ENCODE measurements at regions not wholly inside any gene's neighbourhood (a gene's known extent, or its start where the extent isn't known, plus 50 kb on each side); places are given as distances from the start of the nearest gene placed in this dataset.

DNA sequence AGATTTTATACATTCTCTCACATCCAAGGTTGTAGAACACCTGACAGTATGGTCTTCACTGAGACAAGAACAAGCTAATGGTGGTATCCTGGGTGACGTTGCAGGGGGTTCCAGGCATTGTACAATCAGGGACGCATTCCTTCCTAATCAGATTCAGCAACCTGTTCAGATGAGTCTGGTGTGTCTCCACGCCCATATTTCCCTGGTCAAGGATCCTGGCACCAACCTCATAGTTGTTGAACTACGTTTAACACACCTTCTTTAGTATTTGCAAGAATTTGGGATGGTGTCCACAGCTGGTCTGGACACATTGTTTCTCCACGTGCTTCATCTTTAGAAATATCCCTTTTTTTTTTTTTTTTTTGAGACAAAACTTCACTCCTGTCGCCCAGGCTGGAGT, 161.0 kb upstream of the CDYL start:
- DNase-seq: no peak

DNA sequence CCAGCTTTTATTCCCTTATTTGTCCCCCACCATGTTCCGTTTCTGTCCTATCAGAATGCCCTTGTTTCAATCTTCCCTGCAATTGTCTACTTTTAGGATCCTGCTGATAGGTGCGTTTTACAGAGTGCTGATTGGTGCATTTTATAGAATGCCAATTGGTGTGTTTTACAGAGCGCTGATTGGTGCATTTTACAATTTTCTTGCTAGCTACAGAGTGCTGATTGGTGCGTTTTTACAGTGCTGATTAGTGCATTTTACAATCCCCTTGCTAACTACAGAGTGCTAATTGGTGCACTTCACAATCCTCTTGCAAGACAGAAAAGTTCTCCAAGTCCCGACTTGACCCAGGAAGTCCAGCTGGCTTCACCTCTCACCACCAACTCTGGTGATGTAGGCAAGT, 161.6 kb upstream of the CDYL start:
- DNase-seq: no peak

DNA sequence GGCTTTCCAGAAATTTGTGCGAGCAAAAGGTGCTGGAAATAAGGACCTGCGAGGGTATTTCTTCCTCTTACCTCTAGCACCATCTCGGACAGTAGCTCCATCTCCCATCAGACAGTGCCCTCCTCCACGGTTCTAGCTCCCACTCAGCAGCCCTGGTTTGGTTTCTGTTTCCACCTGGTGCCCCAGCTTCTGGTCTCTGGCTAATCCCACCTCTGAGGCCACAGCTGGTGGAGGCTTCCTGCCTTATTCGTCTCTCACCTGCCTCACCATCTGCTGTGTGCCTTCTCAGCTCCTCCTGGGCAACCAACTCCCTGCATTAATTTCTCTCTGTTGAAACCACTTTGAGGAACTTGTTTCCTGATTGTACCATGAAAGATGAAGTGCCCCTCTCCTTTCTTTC, 162.4 kb upstream of the CDYL start:
- DNase-seq: no peak

DNA sequence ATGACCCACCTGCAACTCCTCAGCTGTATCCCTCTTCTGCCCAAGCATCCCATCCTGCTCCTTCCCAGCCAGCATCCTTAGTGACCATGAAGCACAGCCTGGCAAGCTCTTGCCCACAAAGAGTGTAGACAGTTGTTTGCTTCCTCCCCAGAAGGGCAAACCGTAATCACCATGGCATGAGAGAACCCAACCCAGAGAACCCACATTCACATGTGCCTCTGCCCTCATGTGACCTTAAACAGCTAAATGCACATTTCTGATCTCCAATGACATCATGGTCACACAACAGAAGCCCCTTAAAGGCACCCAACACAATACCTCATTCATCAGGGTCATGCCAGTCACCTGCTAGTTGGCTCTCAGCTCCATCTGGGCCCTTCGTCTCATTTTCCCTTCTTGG, 162.8 kb upstream of the CDYL start:
- no peak for DNase-seq

DNA sequence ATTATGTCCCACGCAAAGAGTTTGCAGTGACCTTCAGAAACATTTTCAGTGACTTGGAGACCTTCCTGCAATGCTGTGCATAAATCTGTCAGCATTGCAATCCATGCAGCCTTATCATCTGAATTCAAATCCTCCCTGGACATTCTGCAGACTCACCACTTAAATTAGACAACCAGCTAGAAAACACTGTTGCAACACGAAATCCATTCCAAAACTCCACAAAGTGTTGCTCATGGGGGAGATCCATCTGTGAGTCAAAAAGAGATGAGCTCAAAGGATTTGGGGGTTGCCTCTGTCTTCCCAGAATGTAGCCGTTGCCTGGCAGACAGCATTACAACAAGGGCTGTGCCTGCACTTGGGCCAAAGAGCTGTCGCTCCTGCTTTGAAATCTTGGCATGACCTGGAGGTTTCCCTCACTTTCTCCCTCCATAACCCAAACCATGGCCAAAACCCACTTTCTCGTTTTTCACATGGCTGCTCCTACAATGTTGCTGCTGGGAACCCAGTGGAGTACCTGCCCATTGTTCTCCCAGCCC, 163.5 kb upstream of the CDYL start:
- DNase-seq: no peak

DNA sequence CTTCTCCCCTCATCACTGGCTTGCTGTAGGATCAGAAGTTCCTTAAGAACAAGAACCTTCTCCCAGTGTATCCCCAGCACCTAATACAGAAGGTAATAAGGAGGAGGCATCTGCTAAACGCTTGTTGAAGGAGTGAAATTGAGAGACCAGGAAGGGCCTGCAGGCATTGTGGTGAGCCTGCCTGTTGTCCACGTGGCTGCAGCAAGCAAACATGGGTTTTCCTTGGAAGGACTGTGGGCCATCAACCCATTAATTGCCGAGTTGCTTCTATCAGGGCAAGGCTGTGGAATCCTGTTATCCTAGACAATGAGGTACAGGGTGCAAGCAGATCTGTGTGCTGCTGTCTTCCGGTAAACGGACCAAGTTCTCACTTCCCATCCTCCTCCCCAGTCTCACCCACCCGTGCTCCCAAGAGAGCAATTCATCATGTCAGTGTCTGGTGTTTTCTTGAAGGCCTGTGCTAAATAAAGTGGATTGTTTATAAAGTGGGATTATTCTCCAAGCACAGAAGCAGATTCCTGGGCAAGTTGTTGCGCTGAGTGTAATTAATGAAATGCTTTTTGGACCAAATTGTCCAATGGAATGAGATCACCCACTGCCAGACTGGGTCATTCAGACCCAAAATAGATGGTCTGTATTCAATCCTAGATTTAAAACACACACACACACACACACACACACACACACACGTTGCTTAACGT, 164.6 kb upstream of the CDYL start:
- DNase-seq: no peak

DNA sequence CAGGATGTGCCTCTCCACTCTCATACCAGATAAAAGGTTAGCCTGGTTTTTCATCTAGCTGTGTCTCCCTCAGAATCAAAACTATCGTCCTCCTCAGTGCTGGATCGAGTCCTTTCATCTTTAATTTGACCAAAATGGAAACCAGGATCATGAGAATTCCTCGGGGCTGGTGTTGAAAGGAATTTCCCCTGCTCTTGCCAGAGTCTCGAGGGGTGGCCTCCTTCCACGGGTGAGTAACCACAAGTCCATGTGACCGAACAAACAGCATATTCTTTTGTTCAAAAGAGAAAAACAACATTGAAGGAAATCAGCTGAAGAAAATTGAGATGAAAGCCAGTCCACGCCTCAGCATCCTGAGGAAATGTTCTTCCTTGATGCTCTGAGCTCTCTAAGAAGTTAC, 165.9 kb upstream of the CDYL start:
- no peak for DNase-seq

DNA sequence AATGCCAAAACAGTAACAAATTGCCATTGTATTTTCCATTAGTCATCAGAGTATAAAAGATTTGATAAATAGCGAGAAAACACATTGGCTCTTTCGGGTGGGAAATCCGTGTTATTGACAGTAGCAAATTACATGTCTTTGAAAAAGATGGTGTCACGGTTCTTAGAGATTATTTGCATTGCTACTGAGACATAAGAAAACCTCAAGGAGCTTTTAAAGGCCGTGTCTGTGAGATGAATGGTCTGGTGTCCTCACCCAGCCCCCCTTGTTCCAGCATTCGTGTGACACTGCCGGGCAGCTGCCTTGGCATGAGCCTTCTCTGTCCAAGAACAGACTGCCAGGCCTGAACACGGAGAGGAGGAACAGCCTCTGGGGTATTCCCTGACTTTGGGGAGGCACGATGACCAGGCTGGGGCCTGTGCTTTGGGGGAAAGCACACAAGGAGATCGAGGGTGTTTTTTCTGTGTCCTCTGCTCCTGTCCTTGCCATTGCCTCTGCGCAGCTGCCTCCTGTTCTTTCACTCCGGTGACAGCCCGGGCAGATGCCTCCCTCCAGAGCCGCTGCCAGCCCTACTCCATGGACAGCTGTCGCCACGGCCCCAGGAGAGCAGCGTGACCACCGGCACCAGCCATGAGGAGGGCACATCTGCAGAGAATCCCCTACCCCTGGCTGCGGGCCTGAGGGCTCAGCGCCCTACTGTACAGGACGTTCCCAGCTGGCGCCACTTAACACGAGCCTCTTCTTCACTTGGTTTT, 167.7 kb upstream of the CDYL start:
- no peak for DNase-seq

DNA sequence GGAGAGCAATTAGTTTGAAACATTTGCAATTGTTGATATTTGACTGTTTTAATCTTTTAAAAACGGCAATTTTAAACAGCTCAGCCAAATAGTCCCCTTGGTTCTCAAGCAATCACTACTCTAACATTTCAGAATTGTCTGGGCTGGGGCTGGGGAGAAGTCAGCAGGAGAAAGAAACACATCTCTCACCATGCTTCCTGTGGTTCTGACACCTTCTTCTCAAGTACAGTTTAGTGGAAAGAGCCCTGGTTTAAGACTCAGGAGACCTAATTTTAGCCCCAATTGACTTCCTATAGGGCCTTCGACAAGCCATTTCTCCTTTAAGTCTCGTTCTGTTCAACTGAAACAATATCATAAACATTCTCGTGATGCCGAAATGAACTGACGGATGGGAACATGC, 168.4 kb upstream of the CDYL start:
- DNase-seq: no peak

DNA sequence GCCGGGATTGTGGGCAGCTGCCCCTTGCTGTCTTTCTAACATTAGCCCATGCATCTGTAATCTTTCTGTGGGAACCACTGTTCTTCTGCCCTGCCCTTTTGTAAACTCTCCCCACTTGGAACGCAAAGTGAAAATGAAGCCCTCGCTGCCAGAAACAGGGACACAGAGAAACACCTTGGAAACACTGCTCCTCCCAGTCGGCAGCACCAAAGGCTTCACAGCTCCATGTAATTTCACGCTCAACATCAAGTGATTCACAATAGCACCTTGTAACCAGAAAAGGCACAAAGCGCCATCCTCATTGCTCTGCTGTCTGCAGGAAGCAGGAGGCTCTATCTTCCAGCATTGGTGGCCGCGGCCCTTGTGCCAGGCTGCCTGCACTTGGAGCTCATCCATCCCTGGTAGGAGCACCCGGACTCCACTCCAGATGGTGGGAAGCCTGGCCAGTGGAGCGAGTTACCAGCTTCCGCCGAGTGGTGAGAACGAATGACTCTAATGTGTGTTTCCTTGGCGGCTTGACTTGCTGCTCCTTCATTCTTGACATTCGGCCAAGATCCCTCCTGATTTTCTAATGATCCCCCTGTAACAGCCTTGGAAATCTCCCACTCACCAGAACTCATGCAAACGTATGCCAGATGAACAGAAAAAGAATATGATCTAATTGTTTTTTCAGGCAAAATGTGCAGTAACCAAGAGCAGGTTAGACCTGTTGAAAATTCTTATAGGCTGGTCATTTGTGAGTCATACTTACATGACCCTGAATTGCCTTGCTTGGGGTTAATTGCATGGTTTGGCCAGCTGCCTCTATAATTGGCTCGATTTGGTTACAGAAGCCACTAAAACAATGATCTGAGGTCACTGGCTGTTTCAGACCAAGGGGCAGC, 169.1 kb upstream of the CDYL start:
- DNase-seq: no peak

DNA sequence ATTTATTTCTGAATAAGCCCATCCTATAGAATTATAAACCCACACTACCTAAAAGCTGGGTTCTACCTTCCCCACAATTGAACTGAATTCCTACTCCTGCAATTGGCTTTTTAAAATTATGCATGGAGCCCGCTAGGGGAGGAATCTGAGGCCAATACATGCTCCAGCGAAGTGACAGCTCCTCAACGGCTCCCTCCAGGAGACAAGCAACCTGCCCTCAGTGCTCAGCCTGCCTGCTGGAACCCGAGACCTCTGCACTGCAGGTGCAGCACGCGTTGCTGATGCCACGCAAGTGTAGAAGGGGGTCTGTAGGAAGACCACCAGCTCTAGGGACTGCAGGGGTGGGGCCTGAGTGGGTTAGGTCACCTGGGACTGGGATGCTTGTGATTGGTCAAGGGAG, 170.2 kb upstream of the CDYL start:
- DNase-seq: no peak

DNA sequence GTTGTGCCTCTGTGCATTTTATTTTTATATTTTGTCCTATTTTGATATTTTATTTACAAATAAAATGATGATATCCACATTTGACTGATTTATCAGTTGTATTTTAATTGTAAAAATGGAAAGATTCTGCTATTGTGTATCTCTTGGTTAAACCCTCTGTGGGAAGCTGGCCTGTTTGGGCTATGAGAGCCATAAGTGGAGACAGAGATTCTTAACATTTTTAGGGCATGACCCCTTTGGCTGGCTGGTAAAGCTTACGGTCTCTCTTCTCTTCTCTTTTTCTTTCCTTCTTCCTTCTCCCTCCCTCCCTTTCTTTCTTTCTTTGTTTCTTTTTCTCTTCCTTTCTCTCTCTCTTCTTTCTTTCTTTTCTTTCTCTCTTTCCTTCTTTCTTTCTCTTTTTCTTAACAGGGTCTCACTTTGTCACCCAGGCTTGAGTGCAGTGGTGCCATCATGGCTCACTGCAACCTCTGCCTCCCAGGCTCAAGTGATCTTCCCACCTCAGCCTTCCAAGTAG, 172.3 kb upstream of the CDYL start:
- no peak for DNase-seq

DNA sequence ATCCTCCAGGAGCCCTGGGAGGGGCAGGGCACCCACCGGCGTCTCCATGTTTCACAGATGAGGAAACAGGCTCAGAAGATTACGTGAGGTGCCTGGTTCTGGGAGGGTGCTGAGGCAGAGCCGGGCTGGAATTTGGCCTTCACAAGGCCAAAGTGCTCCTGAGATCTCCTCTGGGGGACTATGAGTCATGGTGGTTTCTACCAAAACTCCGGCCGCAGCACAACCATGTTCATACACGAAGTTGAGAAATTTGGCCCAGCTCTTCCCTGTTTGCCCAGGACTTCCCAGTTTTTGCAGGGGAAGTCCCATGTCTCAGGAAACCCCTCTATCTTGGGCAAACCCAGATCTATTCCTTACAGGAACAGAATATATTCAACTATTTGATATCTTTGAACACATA, 172.9 kb upstream of the CDYL start:
- DNase-seq: no peak

DNA sequence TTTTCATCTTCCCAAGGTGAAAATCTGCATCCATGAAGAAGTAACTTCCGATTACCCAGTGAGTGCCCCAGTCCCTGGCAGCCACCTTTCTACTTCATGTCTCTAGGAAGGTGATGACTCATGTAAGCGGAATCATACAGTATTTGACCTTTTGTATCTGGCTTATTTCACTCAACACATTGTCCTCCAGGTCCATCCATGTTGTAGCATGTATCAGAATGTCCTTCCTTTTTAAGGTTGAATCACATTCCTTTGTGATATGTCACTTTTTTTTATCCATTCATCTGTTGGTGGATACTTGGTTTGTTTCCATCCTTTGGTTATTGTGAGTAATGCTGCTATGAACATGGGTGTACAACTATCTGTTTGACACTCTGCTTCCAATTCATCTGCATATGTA, 176.3 kb upstream of the CDYL start:
- no peak for DNase-seq

DNA sequence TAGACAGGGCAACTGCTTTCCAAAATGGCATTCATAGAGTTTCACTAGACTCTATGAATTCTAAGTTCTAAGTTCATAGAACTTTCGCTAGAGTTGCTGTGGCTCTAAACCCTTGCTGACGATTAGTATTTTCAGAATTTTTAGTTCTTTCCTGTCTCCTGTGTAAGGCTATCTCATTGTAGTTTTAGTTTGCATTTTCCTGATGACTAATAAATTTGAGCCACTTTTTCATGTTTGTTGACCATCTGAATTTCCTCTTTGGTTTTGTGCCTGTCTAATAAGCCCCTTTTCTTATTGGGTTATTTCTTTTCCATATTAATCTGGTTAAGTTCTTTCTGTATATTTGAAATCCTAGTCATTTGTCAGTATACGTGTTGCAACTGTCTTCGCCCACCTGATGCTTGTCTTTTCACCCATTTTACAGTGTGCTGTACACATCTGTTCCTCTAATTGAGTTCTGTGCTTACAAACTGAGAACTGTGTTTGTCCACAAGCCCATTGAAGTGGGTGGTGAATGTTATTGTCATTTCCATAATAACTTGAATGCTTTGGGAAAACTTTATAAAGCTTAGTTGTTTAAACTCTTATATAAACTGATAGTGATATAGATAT, 177.7 kb upstream of the CDYL start:
- no peak for DNase-seq

DNA sequence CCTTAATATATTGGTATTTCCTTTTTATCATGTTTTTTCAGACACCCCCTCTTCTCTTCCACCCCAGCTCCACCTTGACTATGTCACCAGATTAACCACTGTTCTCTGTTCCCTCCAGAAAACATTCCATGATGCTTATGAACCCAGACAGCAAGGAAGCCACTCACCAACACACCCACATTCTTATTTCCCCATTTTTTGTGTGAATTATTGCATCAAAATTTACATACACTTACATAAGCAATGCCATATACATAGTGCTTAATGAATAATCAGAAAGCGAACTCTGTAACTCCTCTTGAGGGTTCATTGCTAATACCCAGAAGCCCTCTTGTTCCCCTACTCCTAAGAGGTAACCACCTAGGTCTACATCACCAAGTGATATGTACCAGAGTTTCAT, 182.3 kb upstream of the CDYL start:
- no peak for DNase-seq

DNA sequence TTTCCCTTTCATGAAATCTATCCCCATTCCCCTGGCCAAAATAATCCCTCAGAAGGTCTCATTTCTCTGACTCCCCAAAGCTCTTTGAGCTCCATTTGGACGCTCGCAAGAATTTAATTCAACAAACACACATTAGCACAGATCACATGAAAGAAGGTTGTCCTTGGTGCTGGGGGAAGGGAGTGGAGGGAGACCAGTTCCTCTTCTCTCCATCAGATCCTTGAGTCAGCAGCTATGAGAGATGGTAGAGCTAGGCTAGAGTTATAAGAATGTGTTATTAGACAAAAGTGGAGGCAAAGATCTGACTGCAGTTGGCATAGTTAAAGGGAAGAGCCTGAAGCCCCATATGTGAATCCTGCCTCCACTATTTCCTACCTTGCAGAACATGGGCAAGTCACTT, 184.2 kb upstream of the CDYL start:
- DNase-seq: no peak

DNA sequence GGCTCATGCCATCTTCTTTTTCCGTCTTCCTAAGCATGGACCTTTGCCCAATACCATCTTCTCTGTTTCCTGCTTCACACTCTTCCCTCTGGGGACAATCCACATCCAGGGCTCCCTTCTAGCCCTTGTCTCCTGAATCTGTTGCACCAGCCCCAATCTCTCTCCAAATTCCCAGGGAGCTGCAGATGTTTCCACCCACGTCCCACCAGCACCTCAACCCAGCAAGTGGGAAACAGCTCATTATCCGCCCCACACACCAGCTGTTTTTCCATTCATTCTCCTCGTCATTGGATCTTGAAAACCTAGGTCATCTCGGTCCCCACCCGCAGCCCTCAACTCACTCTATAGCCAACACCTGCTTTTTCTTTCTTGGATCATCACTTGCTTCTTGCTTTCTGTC, 185.0 kb upstream of the CDYL start:
- no peak for DNase-seq

DNA sequence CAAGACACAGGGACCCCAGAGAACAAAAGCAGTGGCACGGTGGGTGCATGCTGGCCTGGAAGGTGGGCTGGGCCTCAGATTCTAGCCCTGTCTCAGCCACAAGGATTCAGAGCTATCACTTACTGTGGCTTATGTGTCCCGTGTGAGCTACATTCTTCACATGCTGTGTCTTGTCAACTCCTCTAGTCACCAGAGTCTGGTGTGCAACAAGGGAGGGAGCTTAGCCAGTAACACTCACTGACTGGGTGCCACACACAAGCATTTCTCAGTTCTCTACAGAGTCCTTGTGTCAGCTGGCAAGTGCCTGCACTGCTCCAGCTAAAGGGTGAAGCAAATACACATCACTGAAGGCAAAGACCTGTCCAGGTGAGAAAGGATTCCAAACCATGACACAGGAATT, 186.9 kb upstream of the CDYL start:
- DNase-seq: no peak

DNA sequence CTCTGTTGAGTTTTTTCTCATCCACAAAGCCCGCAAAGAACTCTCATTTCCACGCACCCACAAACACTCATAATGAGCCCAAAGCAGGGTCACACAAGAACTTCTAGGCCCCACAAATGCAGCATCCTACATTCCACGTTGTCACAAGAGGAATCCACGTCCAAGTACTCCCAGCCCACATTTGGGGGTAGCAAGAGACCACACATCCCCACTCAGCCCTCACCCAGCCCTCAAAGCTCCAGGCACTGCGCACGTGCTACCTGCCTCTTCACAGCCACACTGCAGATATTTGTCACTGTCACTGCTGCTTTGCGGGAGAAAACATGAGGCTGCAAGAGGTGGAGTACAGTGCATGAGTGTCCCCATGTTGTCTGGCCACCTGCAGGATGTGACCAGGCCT, 187.6 kb upstream of the CDYL start:
- DNase-seq: no peak

DNA sequence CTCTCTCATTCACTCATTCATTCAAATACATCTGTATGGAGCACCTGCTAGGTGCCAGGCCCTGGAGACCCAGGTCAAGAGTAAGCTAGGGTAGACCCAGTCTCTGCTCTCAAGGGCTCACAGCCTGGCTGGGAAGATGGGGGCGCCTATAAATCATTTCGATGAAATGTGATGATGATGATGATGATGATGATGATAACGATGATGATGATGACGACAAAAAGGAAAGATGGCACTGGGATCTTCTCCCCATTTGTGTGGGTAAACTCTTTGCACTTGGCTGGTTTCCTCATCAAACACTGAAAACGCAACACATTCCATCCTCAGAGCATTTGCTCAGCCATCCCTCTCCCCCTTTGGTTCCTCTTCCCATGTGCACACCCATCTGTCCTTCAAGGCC, 188.0 kb upstream of the CDYL start:
- no peak for DNase-seq

DNA sequence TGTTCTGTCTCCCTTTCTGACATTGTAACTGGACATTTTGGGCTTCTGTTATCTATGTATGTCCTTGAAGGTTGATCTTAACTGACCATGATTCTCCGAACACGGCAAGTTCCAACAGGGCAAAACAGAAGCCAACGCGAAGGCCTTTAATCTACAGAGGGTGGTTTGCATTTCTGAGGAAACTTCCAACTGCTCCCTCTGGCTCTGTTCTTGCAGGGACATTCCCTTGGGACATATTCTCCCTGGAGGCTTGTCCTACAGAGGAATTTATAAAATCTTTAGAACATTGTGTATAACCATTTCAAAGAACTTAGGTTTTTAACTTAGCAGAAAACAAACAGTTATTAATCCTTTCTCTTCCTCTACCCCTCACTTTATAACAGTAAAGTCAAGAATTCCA, 189.0 kb upstream of the CDYL start:
- no peak for DNase-seq

DNA sequence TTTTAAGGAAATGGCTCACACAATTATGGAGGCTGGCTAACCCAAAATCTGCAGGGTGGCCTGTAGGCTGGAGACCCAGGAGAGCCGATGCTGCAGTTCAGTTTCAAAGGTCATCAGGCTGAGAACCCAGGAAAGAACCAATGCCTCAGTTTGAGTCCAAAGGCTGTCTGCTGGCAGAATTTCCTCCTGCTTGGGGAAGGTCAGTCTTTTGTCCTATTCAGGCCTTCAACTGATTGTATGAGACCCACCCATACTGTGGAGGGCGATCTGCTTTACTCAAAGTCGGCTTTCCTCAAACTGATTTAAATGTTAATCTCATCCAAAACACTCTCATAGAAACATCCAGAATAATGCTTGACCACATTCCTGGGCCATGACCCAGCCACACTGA, 189.7 kb upstream of the CDYL start:
- no peak for DNase-seq

Measured in activated T-cell treated with anti-CD3 and anti-CD28 coated beads for 4 hours (primary cell).